Peyer's patch (tissue), 4 donors: ENCODE measurements at regions not wholly inside any gene's neighbourhood (a gene's known extent, or its start where the extent isn't known, plus 50 kb on each side); places are given as distances from the start of the nearest gene placed in this dataset.
"Not testable (repeated sequence)": the region's sequence is repeated elsewhere in the genome, so short reads cannot be mapped to it uniquely, and the experiment has no call there.

ENCODE experiments used
- DNase-seq, 3 donors: peaks; one replicate each; pipeline ENCODE4 v3.0.0-alpha.2; 2017 to 2019
- H3K27ac ChIP-seq, 4 donors: fragments of 200-600 bp; sonication (generic); one replicate each; pipeline ENCODE4 v1.5.1; 2016 to 2019
- H3K27me3 ChIP-seq, 2 donors: fragments of 200-600 bp; sonication (generic); one replicate each; pipeline ENCODE4 v1.5.1; 2019
- H3K36me3 ChIP-seq, 3 donors: fragments of 200-600 bp; sonication (generic); one replicate each; pipeline ENCODE4 v1.5.1; 2016 to 2019
- H3K4me1 ChIP-seq, 4 donors: fragments of 200-600 bp; sonication (generic); one replicate each; pipeline ENCODE4 v1.5.1; 2016 to 2019
- H3K4me3 ChIP-seq, 4 donors: fragments of 200-600 bp; sonication (generic); 1 replicate in 3 of 4; 2 replicates in 1 of 4; pipeline ENCODE4 v1.5.1; 2016 to 2019; ENCODE audit warnings: mild to moderate bottlenecking in 1 of 4
- H3K9me3 ChIP-seq, 4 donors: fragments of 200-600 bp; sonication (generic); one replicate each; pipeline ENCODE4 v1.5.1; 2016 to 2019; ENCODE audit warnings: mild to moderate bottlenecking in 1 of 4
- CTCF ChIP-seq, 6 experiments: fragments of 450-650 bp in 4 of 6; fragments of 200-600 bp in 2 of 6; sonication (generic) in 1 of 6; IDR thresholded peaks; one replicate each; pipeline ENCODE4 v1.5.1; 2017 to 2019; ENCODE audit warnings: antibody characterized with exemption in 6 of 6, mild to moderate bottlenecking in 3 of 6, moderate library complexity in 1 of 6
- POLR2A ChIP-seq, 2 donors: fragments of 450-650 bp; IDR thresholded peaks; one replicate each; pipeline ENCODE4 v1.5.1; 2017; ENCODE audit warnings: antibody characterized with exemption in 2 of 2, mild to moderate bottlenecking in 2 of 2, moderate library complexity in 2 of 2

GRCh38 chr9:75798505-75798904 is 92.0 kb upstream of the PCSK5 start:
- H3K27ac ChIP-seq, result no peak overlapping the region
- no peaks in the 10 kb centered on the region for H3K36me3 ChIP-seq
- H3K9me3 ChIP-seq, result no peaks in the 10 kb centered on the region
- TF ChIP-seq POLR2A (IDR thresholded peaks at IDR 0.05) (no peak), CTCF (IDR thresholded peaks at IDR 0.05) (no peak)
- no peaks in the 10 kb centered on the region for H3K4me1 ChIP-seq
- no peak overlapping the region for H3K4me3 ChIP-seq
- no peaks in the 10 kb centered on the region for H3K27me3 ChIP-seq
- no peak for DNase-seq

DNA sequence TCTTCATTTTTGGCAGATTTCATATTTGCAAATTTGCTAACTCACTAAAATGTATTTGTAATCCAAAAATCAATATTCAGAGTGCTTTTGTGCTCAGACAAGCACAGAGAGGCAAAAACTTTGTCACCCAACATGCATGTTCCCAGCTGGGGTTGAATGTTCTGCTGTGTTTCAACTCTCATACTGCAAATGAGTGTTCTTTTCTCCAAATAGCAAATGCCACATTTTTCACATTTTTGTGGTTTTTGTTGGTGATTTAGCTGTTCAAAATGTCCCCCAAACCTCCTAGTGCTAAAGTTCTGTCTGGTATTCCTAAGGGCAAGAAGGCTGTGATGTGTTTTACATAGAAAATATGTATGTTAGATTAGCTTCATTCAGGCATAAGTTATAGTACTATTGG is 87.3 kb upstream of the PCSK5 start:
- no peaks in the 10 kb centered on the region for H3K27me3 ChIP-seq
- H3K4me1 ChIP-seq, result no peaks in the 10 kb centered on the region

DNA sequence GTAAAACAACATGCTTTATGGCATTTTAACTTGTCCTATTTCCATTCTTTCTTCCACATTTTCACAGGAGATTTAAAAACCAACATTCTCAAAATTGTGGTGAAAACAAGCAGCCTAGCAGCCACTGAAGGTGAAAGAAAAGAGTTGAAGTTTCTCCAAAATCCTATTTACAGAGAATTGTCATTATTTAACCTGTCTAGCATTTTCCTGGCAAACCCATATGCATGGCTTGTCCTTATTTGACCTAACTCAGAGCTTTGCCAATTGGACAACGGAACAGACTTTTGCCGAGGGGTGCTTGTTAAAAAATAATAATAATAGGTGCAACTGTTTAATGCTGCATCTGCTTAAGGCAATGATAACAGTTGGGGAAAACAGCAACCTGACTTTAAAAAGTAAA is 80.4 kb upstream of the PCSK5 start:
- no peaks in the 10 kb centered on the region for H3K27me3 ChIP-seq

More for the DNA sequence above, 87.3 kb upstream of the PCSK5 start:
- Histone ChIP-seq H3K36me3 (no peaks in the 10 kb centered on the region), H3K27ac (no peak overlapping the region), H3K4me3 (no peak overlapping the region), H3K9me3 (no peaks in the 10 kb centered on the region)
- DNase-seq, result no peak
- TF ChIP-seq POLR2A (IDR thresholded peaks at IDR 0.05) (no peak), CTCF (IDR thresholded peaks at IDR 0.05) (no peak)

GRCh38 chr9:75811692-75812091 is 78.8 kb upstream of the PCSK5 start:
- peaks cover 0 to 7% (median 0%) of the 10 kb centered on the region in 4 donors for H3K9me3 ChIP-seq
- no peak overlapping the region for H3K27ac ChIP-seq
- H3K27me3 ChIP-seq, result no peaks in the 10 kb centered on the region
- no peak for DNase-seq
- no peaks in the 10 kb centered on the region for H3K36me3 ChIP-seq
- H3K4me1 ChIP-seq, result no peaks in the 10 kb centered on the region
- no peak overlapping the region for H3K4me3 ChIP-seq
- TF ChIP-seq CTCF (IDR thresholded peaks at IDR 0.05), result no peak
- no peak for TF ChIP-seq POLR2A (IDR thresholded peaks at IDR 0.05)

More for the DNA sequence above, 80.4 kb upstream of the PCSK5 start:
- no peaks in the 10 kb centered on the region for H3K4me1 ChIP-seq
- no peaks in the 10 kb centered on the region for H3K36me3 ChIP-seq
- peaks cover 0 to 7% (median 0%) of the 10 kb centered on the region in 4 donors for H3K9me3 ChIP-seq
- TF ChIP-seq POLR2A (IDR thresholded peaks at IDR 0.05), result no peak
- TF ChIP-seq CTCF (IDR thresholded peaks at IDR 0.05), result no peak
- H3K27ac ChIP-seq, result no peak overlapping the region
- no peak overlapping the region for H3K4me3 ChIP-seq
- DNase-seq, result no peak

DNA sequence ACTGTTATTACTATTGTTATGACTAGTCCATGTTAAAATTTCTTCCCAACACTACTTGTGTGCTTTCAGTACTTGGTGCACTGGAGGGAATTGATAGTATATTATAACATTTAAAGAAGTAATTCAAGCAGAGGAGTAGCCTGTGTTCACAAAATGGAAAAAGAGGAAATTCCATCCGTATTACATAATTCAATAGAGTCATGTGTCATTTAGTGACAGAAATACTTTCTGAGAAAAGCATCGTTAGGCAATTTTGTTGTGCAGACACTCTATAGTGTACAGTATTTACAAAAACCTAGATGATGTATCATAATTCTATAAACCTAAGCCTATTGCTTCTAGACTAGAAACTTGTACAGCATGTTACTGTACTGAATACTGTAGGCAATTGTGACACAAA is 78.3 kb upstream of the PCSK5 start:
- Histone ChIP-seq H3K4me3 (no peak overlapping the region), H3K27ac (no peak overlapping the region), H3K9me3 (peaks cover 0 to 7% (median 0%) of the 10 kb centered on the region in 4 donors), H3K36me3 (no peaks in the 10 kb centered on the region), H3K4me1 (no peaks in the 10 kb centered on the region), H3K27me3 (no peaks in the 10 kb centered on the region)
- no peak for DNase-seq
- TF ChIP-seq CTCF (IDR thresholded peaks at IDR 0.05), result no peak
- TF ChIP-seq POLR2A (IDR thresholded peaks at IDR 0.05), result no peak

DNA sequence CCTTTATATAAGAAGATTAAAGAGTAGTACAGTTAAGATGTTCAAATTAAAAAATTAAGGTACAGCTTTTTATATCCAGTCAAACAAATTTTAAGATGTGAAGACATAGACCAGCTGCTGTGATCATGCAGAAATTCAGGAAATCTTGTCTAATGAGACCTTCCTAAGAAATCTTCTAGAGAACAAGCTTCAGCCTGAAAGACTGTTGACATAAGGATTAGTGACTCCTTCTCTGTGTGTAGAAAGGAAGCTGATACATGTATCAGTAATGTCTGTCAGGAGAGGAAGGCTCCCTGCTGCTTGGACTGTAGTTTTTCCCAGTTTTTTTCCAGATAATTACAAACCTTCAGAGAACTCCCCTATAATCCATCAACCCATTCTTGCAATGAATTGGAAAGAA is 75.8 kb upstream of the PCSK5 start:
- TF ChIP-seq POLR2A (IDR thresholded peaks at IDR 0.05) (no peak), CTCF (IDR thresholded peaks at IDR 0.05) (no peak)
- DNase-seq, result no peak
- no peaks in the 10 kb centered on the region for H3K27me3 ChIP-seq
- H3K27ac ChIP-seq, result no peak overlapping the region
- H3K4me3 ChIP-seq, result no peak overlapping the region
- no peaks in the 10 kb centered on the region for H3K36me3 ChIP-seq
- peaks cover 0 to 7% (median 0%) of the 10 kb centered on the region in 4 donors for H3K9me3 ChIP-seq
- H3K4me1 ChIP-seq, result no peaks in the 10 kb centered on the region

DNA sequence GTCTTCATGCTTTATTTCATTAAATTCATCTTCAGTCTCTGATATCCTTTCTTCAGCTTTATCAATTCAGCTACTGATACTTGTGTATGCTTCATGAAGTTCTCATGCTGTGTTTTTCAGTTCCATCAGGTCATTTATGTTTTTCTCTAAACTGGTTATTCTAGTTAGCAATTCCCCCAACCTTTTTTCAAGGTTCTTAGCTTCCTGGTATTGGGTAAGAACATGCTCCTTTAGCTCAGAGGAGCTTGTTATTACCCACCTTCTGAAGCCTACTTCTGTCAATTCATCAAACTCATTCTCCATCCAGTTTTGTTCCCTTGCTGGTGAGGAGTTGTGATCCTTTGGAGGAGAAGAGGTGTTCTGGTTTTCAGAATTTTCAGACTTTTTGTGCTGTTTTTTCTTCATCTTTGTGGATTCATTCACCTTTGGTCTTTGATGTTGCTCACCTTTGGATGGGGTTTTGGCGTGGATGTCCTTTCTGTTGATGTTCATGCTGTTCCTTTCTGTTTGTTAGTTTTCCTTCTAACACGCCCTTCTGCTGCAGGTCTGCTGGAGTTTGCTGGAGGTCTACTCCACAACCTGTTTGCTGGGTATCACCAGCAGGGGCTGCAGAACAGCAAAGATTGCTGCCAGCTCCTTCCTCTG is 69.9 kb upstream of the PCSK5 start:
- not testable (repeated sequence) for H3K36me3 ChIP-seq, H3K27me3 ChIP-seq, H3K9me3 ChIP-seq, DNase-seq, H3K27ac ChIP-seq, H3K4me1 ChIP-seq, H3K4me3 ChIP-seq
